ENCODE measurements at regions not wholly inside any gene's neighbourhood (a gene's known extent, or its start where the extent isn't known, plus 50 kb on each side); places are given as distances from the start of the nearest gene placed in this dataset.

GRCh38 chr1:34400675-34401074, 224.0 kb downstream of the C1orf94 start:
- Histone ChIP-seq H3K18ac (ENCODE audit: low read length) (no peak overlapping the region), H4K8ac (ENCODE audit: low read depth, low read length) (no peak overlapping the region), H2BK5ac (ENCODE audit: low read depth, low read length, poor library complexity) (no peak overlapping the region), H3K4ac (ENCODE audit: low read depth, low read length) (no peak overlapping the region), H3K27me3 (ENCODE audit: insufficient read depth, low read length) (no peaks in the 10 kb centered on the region), H3K14ac (ENCODE audit: low read length) (no peak overlapping the region), H3K4me2 (ENCODE audit: low read length) (no peak overlapping the region), H4K91ac (ENCODE audit: low read depth, low read length) (no peak overlapping the region), H4K12ac (ENCODE audit: low read depth, low read length) (no peak overlapping the region), H3K36me3 (ENCODE audit: control insufficient read depth in 1 of 2, insufficient read depth in 2 of 2, low read length in 2 of 2) (no peaks in the 10 kb centered on the region), H2BK12ac (ENCODE audit: low read length) (no peak overlapping the region), H3K79me2 (ENCODE audit: control insufficient read depth, insufficient read depth, low read length, poor library complexity) (no peaks in the 10 kb centered on the region), H3K4me3 (ENCODE audit: low read depth, low read length) (no peak overlapping the region), H2AFZ (ENCODE audit: insufficient read depth, low read length, poor library complexity) (no peak overlapping the region), H2AK5ac (ENCODE audit: low read length) (no peak overlapping the region), H3K27ac (ENCODE audit: low read depth, low read length) (no peak overlapping the region), H3K9ac (ENCODE audit: low read length) (no peak overlapping the region), H2BK120ac (ENCODE audit: insufficient read depth, low read length, poor library complexity) (no peak overlapping the region), H3K4me1 (ENCODE audit: control insufficient read depth in 1 of 2, insufficient read depth in 2 of 2, low read length in 2 of 2) (no peaks in the 10 kb centered on the region), H3K79me1 (ENCODE audit: low read length) (no peaks in the 10 kb centered on the region), H3K9me3 (ENCODE audit: insufficient read depth, low read depth, low read length) (peaks cover 2% of the 10 kb centered on the region), H3K23ac (ENCODE audit: low read length) (no peak overlapping the region)
- no CpG with 5 or more reads among the region's 2 CpGs for WGBS (ENCODE audit: extremely low coverage, insufficient coverage, insufficient read length)
- DNase-seq, result no peak

- Histone ChIP-seq H3K27me3 (ENCODE audit: insufficient read depth, low read length) (no peaks in the 10 kb centered on the region), H2BK12ac (ENCODE audit: low read length) (no peak overlapping the region), H2BK120ac (ENCODE audit: insufficient read depth, low read length, poor library complexity) (no peak overlapping the region)
These were observed 226.4 kb downstream of the C1orf94 start for GRCh38 chr1:34403156-34403555.

DNA sequence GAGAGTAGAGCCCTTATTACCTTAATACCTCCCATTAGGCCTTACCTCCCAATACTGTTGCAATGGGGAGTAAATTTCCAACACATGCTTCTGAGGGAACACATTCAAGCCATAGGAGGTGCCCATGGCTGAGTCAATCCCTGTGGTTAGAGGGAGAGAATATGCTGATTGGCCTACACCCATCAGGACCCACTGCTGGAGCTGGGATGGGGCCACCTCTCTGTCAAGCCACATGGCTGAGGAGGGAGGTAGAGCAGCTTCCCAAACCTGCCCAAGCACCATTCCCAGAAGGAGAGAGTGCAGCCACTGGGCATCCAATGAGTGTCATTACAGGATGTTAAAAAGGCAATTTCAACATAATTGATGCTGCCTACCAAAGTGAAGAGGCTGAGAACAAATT, 228.1 kb downstream of the C1orf94 start:
- Histone ChIP-seq H2BK12ac (ENCODE audit: low read length) (no peak overlapping the region), H3K9me3 (ENCODE audit: insufficient read depth, low read depth, low read length) (peaks cover 2% of the 10 kb centered on the region), H3K36me3 (ENCODE audit: control insufficient read depth in 1 of 2, insufficient read depth in 2 of 2, low read length in 2 of 2) (no peaks in the 10 kb centered on the region), H3K18ac (ENCODE audit: low read length) (no peak overlapping the region), H3K27me3 (ENCODE audit: insufficient read depth, low read length) (no peaks in the 10 kb centered on the region), H4K8ac (ENCODE audit: low read depth, low read length) (no peak overlapping the region), H4K91ac (ENCODE audit: low read depth, low read length) (no peak overlapping the region), H2BK5ac (ENCODE audit: low read depth, low read length, poor library complexity) (no peak overlapping the region), H3K27ac (ENCODE audit: low read depth, low read length) (no peak overlapping the region), H3K4me1 (ENCODE audit: control insufficient read depth in 1 of 2, insufficient read depth in 2 of 2, low read length in 2 of 2) (no peaks in the 10 kb centered on the region), H4K12ac (ENCODE audit: low read depth, low read length) (no peak overlapping the region), H3K23ac (ENCODE audit: low read length) (no peak overlapping the region), H3K9ac (ENCODE audit: low read length) (no peak overlapping the region), H3K4me2 (ENCODE audit: low read length) (no peak overlapping the region), H2AFZ (ENCODE audit: insufficient read depth, low read length, poor library complexity) (no peak overlapping the region), H3K79me2 (ENCODE audit: control insufficient read depth, insufficient read depth, low read length, poor library complexity) (no peaks in the 10 kb centered on the region), H2AK5ac (ENCODE audit: low read length) (no peak overlapping the region), H2BK120ac (ENCODE audit: insufficient read depth, low read length, poor library complexity) (no peak overlapping the region), H3K79me1 (ENCODE audit: low read length) (no peaks in the 10 kb centered on the region), H3K4me3 (ENCODE audit: low read depth, low read length) (no peak overlapping the region), H3K14ac (ENCODE audit: low read length) (no peak overlapping the region), H3K4ac (ENCODE audit: low read depth, low read length) (no peak overlapping the region)
- DNase-seq, result no peak

More at GRCh38 chr1:34403156-34403555, 226.4 kb downstream of the C1orf94 start:
- Histone ChIP-seq H2AFZ (ENCODE audit: insufficient read depth, low read length, poor library complexity) (no peak overlapping the region), H3K23ac (ENCODE audit: low read length) (no peak overlapping the region), H3K9me3 (ENCODE audit: insufficient read depth, low read depth, low read length) (peaks cover 2% of the 10 kb centered on the region), H2BK5ac (ENCODE audit: low read depth, low read length, poor library complexity) (no peak overlapping the region), H3K4me1 (ENCODE audit: control insufficient read depth in 1 of 2, insufficient read depth in 2 of 2, low read length in 2 of 2) (no peaks in the 10 kb centered on the region), H3K4me2 (ENCODE audit: low read length) (no peak overlapping the region), H3K36me3 (ENCODE audit: control insufficient read depth in 1 of 2, insufficient read depth in 2 of 2, low read length in 2 of 2) (no peaks in the 10 kb centered on the region), H4K91ac (ENCODE audit: low read depth, low read length) (no peak overlapping the region), H3K79me1 (ENCODE audit: low read length) (no peaks in the 10 kb centered on the region), H3K14ac (ENCODE audit: low read length) (no peak overlapping the region), H3K18ac (ENCODE audit: low read length) (no peak overlapping the region), H3K27ac (ENCODE audit: low read depth, low read length) (no peak overlapping the region), H3K4ac (ENCODE audit: low read depth, low read length) (no peak overlapping the region), H3K4me3 (ENCODE audit: low read depth, low read length) (no peak overlapping the region), H3K79me2 (ENCODE audit: control insufficient read depth, insufficient read depth, low read length, poor library complexity) (no peaks in the 10 kb centered on the region), H3K9ac (ENCODE audit: low read length) (no peak overlapping the region), H2AK5ac (ENCODE audit: low read length) (no peak overlapping the region), H4K12ac (ENCODE audit: low read depth, low read length) (no peak overlapping the region), H4K8ac (ENCODE audit: low read depth, low read length) (no peak overlapping the region)
- DNase-seq, result no peak

DNA sequence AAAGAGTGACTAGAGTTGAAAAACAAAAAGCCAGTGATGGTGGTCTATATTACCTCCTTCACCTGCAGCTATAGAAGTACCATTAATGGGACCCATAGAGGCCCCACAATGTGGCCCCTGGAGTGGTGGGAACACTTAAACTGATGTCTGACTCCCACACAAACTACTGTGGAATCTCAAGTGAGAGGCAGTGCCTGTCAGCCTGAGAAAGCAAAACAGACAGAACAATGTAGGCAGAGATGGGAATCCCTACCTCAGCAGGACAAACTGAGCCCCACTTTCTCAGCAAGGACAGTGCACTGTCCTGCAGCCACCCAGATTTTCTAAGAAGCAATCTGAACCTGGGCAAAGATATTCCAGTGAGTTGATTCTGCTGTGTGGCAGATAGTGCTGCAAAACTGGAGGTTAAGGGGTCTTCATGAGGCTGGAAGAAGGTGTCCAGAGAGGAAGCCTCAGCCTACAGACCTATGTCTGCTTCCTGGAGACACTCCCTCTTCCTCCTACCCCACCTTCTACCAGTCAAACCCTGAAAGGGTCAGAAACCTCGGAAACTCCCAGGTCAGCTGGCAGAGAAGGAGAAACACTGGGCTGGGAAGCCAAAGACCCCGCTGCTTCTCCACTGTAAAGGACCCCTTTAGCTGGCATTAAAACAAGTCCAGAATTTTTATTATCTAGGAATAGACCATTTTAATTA, 228.7 kb downstream of the C1orf94 start:
- no peak for DNase-seq
- no peak overlapping the region for H3K14ac ChIP-seq (ENCODE audit: low read length)
- H3K79me1 ChIP-seq (ENCODE audit: low read length), result no peaks in the 10 kb centered on the region
- H2BK12ac ChIP-seq (ENCODE audit: low read length), result no peak overlapping the region
- H2BK120ac ChIP-seq (ENCODE audit: insufficient read depth, low read length, poor library complexity), result no peak overlapping the region
- H3K27ac ChIP-seq (ENCODE audit: low read depth, low read length), result no peak overlapping the region
- H4K12ac ChIP-seq (ENCODE audit: low read depth, low read length), result no peak overlapping the region
- H2AK5ac ChIP-seq (ENCODE audit: low read length), result no peak overlapping the region
- H3K4me2 ChIP-seq (ENCODE audit: low read length), result no peak overlapping the region
- no CpG with 5 or more reads among the region's 2 CpGs for WGBS (ENCODE audit: extremely low coverage, insufficient coverage, insufficient read length)
- no peak overlapping the region for H3K4me3 ChIP-seq (ENCODE audit: low read depth, low read length)
- H3K4me1 ChIP-seq (ENCODE audit: control insufficient read depth in 1 of 2, insufficient read depth in 2 of 2, low read length in 2 of 2), result no peaks in the 10 kb centered on the region
- no peak overlapping the region for H3K4ac ChIP-seq (ENCODE audit: low read depth, low read length)
- H2BK5ac ChIP-seq (ENCODE audit: low read depth, low read length, poor library complexity), result no peak overlapping the region
- no peak overlapping the region for H3K18ac ChIP-seq (ENCODE audit: low read length)
- H4K8ac ChIP-seq (ENCODE audit: low read depth, low read length), result no peak overlapping the region
- no peaks in the 10 kb centered on the region for H3K36me3 ChIP-seq (ENCODE audit: control insufficient read depth in 1 of 2, insufficient read depth in 2 of 2, low read length in 2 of 2)
- H2AFZ ChIP-seq (ENCODE audit: insufficient read depth, low read length, poor library complexity), result no peak overlapping the region
- H3K23ac ChIP-seq (ENCODE audit: low read length), result no peak overlapping the region
- peaks cover 2% of the 10 kb centered on the region for H3K9me3 ChIP-seq (ENCODE audit: insufficient read depth, low read depth, low read length)
- no peak overlapping the region for H4K91ac ChIP-seq (ENCODE audit: low read depth, low read length)
- no peaks in the 10 kb centered on the region for H3K27me3 ChIP-seq (ENCODE audit: insufficient read depth, low read length)
- H3K9ac ChIP-seq (ENCODE audit: low read length), result no peak overlapping the region
- no peaks in the 10 kb centered on the region for H3K79me2 ChIP-seq (ENCODE audit: control insufficient read depth, insufficient read depth, low read length, poor library complexity)
